HepG2 (cell line): ENCODE measurements at regions not wholly inside any gene's neighbourhood (a gene's known extent, or its start where the extent isn't known, plus 50 kb on each side); places are given as distances from the start of the nearest gene placed in this dataset.

ENCODE experiments used
- ATAC-seq: fragments of 200-7000 bp; cut with Tn5 transposase; 3 replicates; pipeline ENCODE4 v1.9.1; 2020; ENCODE audit warnings: mild to moderate bottlenecking, moderate library complexity
- BruUV-seq: library from RNA; stranded (reverse); fragments of 400-500 nt; replicated peaks from 2 replicates; lab custom pipeline; 2021; lab: Mats Ljungman, UMichigan
- CTCF ChIA-PET: fragments of 300-600 bp; formaldehyde crosslinking; extraction: SDS; loops from one replicate; lab custom pipeline; 2021; ENCODE audit warnings: low total read pairs, inconsistent platforms, low intra/inter-chr PET ratio; lab: Yijun Ruan, JAX
- POLR2A ChIA-PET: fragments of 350-600 bp; sonication (Branson Sonifier 250); formaldehyde crosslinking; loops from one replicate; lab custom pipeline; 2020; ENCODE audit warnings: antibody characterized with exemption, inconsistent platforms; lab: Yijun Ruan, JAX
- DNase-seq: peaks from one replicate; pipeline ENCODE4 v3.0.0-alpha.2; 2015; ENCODE audit warnings: low spot score
- FAIRE-seq: peaks from 3 replicates; lab custom pipeline; 2011; peaks lifted over from hg19 to GRCh38; lab: Jason Lieb, UNC
- H2AFZ ChIP-seq: one replicate; pipeline ENCODE4 v1.6.1; 2011; ENCODE audit warnings: low read length, inconsistent platforms
- H3K27ac ChIP-seq: fragments of 300-600 bp; 3 replicates; pipeline ENCODE4 v1.8.0; 2011; ENCODE audit warnings: mixed run types, mild to moderate bottlenecking, mixed read lengths, low read length, inconsistent platforms; ENCODE audit not compliant: insufficient read depth; ENCODE audit errors: extremely low read length
- H3K27me3 ChIP-seq, 2 experiments: fragments of 200-600 bp in 1 of 2; 2 replicates in 1 of 2; 3 replicates in 1 of 2; pipeline versions ENCODE4 v1.6.0 to v1.8.0; 2011; ENCODE audit warnings: low read length in 2 of 2, mild to moderate bottlenecking in 2 of 2, moderate library complexity in 2 of 2, inconsistent platforms in 1 of 2; ENCODE audit not compliant: insufficient read depth in 2 of 2, control insufficient read depth in 1 of 2
- H3K36me3 ChIP-seq, 2 experiments: fragments of 200-600 bp in 1 of 2; replicated peaks in 1 of 2; 2 replicates in 1 of 2; 3 replicates in 1 of 2; pipeline versions ENCODE4 v1.5.1 to v1.8.0; 2011; ENCODE audit warnings: low read length in 2 of 2, inconsistent platforms in 1 of 2; ENCODE audit not compliant: insufficient read depth in 2 of 2, control insufficient read depth in 1 of 2
- H3K4me1 ChIP-seq: 2 replicates; pipeline ENCODE4 v1.5.1; 2012; ENCODE audit warnings: low read length, inconsistent platforms; ENCODE audit not compliant: insufficient read depth
- H3K4me2 ChIP-seq: 2 replicates; pipeline ENCODE4 v1.6.0; 2011; ENCODE audit warnings: low read depth, low read length, inconsistent platforms
- H3K4me3 ChIP-seq, 3 experiments: fragments of 200-600 bp in 1 of 3; sonication (generic), shearing (Covaris generic) in 1 of 3; replicated peaks in 1 of 3; 2 replicates each; pipeline ENCODE4 v1.5.1; 2011 to 2016; ENCODE audit warnings: low read length in 3 of 3, inconsistent platforms in 2 of 3, low read depth in 2 of 3, mild to moderate bottlenecking in 2 of 3, control low read depth in 1 of 3, mixed read lengths in 1 of 3; ENCODE audit not compliant: insufficient read depth in 1 of 3
- H3K79me2 ChIP-seq: one replicate; pipeline ENCODE4 v1.6.1; 2011; ENCODE audit warnings: low read length, inconsistent platforms; ENCODE audit not compliant: insufficient read depth
- H3K9ac ChIP-seq: 2 replicates; pipeline ENCODE4 v1.6.0; 2011; ENCODE audit warnings: mild to moderate bottlenecking, low read depth, low read length, inconsistent platforms; ENCODE audit not compliant: insufficient read depth
- H3K9me3 ChIP-seq: 2 replicates; pipeline ENCODE4 v1.5.1; 2012; ENCODE audit warnings: mild to moderate bottlenecking, low read length
- H4K20me1 ChIP-seq: 2 replicates; pipeline ENCODE4 v1.6.0; 2011; ENCODE audit warnings: inconsistent platforms, mild to moderate bottlenecking, low read length, moderate library complexity; ENCODE audit not compliant: insufficient read depth
- ARNT2 ChIP-seq: sonication (generic); formaldehyde crosslinking; IDR thresholded peaks from 2 replicates; pipeline ENCODE4 v1.8.0; 2022; ENCODE audit warnings: mild to moderate bottlenecking, low read depth, missing genetic modification reagents, moderate library complexity
- MYNN ChIP-seq: sonication (generic); formaldehyde crosslinking; IDR thresholded peaks from 2 replicates; pipeline ENCODE4 v1.4.0; 2020; ENCODE audit warnings: mild to moderate bottlenecking, low read depth, missing genetic modification reagents
- PCBP2 ChIP-seq: fragments of 200-400 bp; formaldehyde crosslinking; optimal IDR thresholded peaks from 2 replicates; pipeline ENCODE3; 2018; ENCODE audit warnings: low read length, low read depth; ENCODE audit not compliant: poor library complexity, severe bottlenecking
- RFXANK ChIP-seq: IDR thresholded peaks from 2 replicates; pipeline ENCODE4 v1.6.1; 2016
- RFXAP ChIP-seq: sonication (generic); formaldehyde crosslinking; IDR thresholded peaks from 2 replicates; pipeline ENCODE4 v1.4.0; 2020; ENCODE audit warnings: missing genetic modification reagents, borderline replicate concordance
- WIZ ChIP-seq: sonication (generic); formaldehyde crosslinking; IDR thresholded peaks from 2 replicates; pipeline ENCODE4 v1.5.1; 2020; ENCODE audit warnings: mild to moderate bottlenecking, missing genetic modification reagents
- ZFAT ChIP-seq: sonication (generic); formaldehyde crosslinking; conservative IDR thresholded peaks from 2 replicates; pipeline ENCODE4 v1.8.1; 2023; ENCODE audit warnings: missing genetic modification reagents, inconsistent platforms
- ZFP37 ChIP-seq: sonication (generic); formaldehyde crosslinking; IDR thresholded peaks from 2 replicates; pipeline ENCODE4 v1.4.0; 2020; ENCODE audit warnings: missing genetic modification reagents, borderline replicate concordance
- ZFY ChIP-seq: sonication (generic); formaldehyde crosslinking; IDR thresholded peaks from 2 replicates; pipeline ENCODE4 v1.4.0; 2020; ENCODE audit warnings: missing genetic modification reagents
- ZNF263 ChIP-seq: sonication (generic); formaldehyde crosslinking; IDR thresholded peaks from 2 replicates; pipeline ENCODE4 v1.4.0; 2020; ENCODE audit warnings: missing genetic modification reagents
- ZNF326 ChIP-seq: sonication (generic); formaldehyde crosslinking; IDR thresholded peaks from 2 replicates; pipeline ENCODE4 v1.4.0; 2020; ENCODE audit warnings: missing genetic modification reagents, borderline replicate concordance
- ZNF607 ChIP-seq: sonication (generic); formaldehyde crosslinking; IDR thresholded peaks from 2 replicates; pipeline ENCODE4 v1.5.1; 2020; ENCODE audit warnings: missing genetic modification reagents, mild to moderate bottlenecking, borderline replicate concordance
- ZNF629 ChIP-seq: sonication (generic); formaldehyde crosslinking; conservative IDR thresholded peaks from 2 replicates; pipeline ENCODE4 v1.5.0; 2020; ENCODE audit warnings: missing genetic modification reagents
- ZNF687 ChIP-seq: sonication (generic); formaldehyde crosslinking; IDR thresholded peaks from 2 replicates; pipeline ENCODE4 v1.5.1; 2020; ENCODE audit warnings: mild to moderate bottlenecking, missing genetic modification reagents, moderate library complexity
- ZNF770 ChIP-seq: sonication (generic); formaldehyde crosslinking; IDR thresholded peaks from 2 replicates; pipeline ENCODE4 v1.5.0; 2020; ENCODE audit warnings: mild to moderate bottlenecking, missing genetic modification reagents
- WGBS: methylation state at CpG from one replicate; pipeline ENCODE4 v1.1.6; 2017; ENCODE audit warnings: low lambda C conversion rate; 5-methylcytosine and 5-hydroxymethylcytosine counted together
- in situ Hi-C: cut with HindIII; loops from 2 replicates; pipeline ENCODE4 v1.10.0; 2017; ENCODE audit warnings: low pct_unique_long_range_greater_than_20kb; ENCODE audit not compliant: extremely low pct_ligation_motif_present
- intact Hi-C: fragments of 100-400 bp; cut with micrococcal nuclease; formaldehyde crosslinking; loops from one replicate; pipeline ENCODE4 v1.10.0; 2022; ENCODE audit not compliant: unreplicated experiment

GRCh38 chr6:155611742-155612141 lies 156.1 kb upstream of the NOX3 start:
- no peak for FAIRE-seq
- intact Hi-C loops = no loop called here
- ATAC-seq = no peak
- H3K4me2 ChIP-seq = no peak overlapping the region
- H2AFZ ChIP-seq = no peak overlapping the region
- ChIA-PET POLR2A (no interaction called here), CTCF (no interaction called here)
- no peak overlapping the region for H3K9ac ChIP-seq
- H3K36me3 ChIP-seq = no peaks in the 10 kb centered on the region
- DNase-seq = no peak
- no peaks in the 10 kb centered on the region for H3K79me2 ChIP-seq
- no peaks in the 10 kb centered on the region for H3K27me3 ChIP-seq
- no peak for TF ChIP-seq ARNT2 (CRISPR knock-in tag)
- 2% methylated on average over 1 of the region's 1 CpG for WGBS
- BruUV-seq = no TSS peak
- H3K4me3 ChIP-seq = no peak overlapping the region
- no peak overlapping the region for H3K27ac ChIP-seq
- in situ Hi-C loops = no loop called here
- H3K9me3 ChIP-seq = peaks cover 19% of the 10 kb centered on the region
- no peaks in the 10 kb centered on the region for H4K20me1 ChIP-seq
- 0 out of 2 replicates have a peak, but pooled peaks cover 6% of the 10 kb centered on the region for H3K4me1 ChIP-seq

- CTCF ChIA-PET = no interaction called here
- intact Hi-C loops = no loop called here
- in situ Hi-C loops = no loop called here
- POLR2A ChIA-PET = no interaction called here
- no peaks in the 10 kb centered on the region for H3K36me3 ChIP-seq
- no peaks in the 10 kb centered on the region for H3K9me3 ChIP-seq
- H3K4me1 ChIP-seq = no peaks in the 10 kb centered on the region
- no peaks in the 10 kb centered on the region for H3K27me3 ChIP-seq
- H4K20me1 ChIP-seq = no peaks in the 10 kb centered on the region
- H3K9ac ChIP-seq = no peak overlapping the region
- 1% methylated on average over 3 of the region's 3 CpGs for WGBS
- BruUV-seq = no TSS peak
- H3K4me3 ChIP-seq = no peak overlapping the region
- H3K27ac ChIP-seq = no peak overlapping the region
- no peaks in the 10 kb centered on the region for H3K79me2 ChIP-seq
- FAIRE-seq (no peak), DNase-seq (no peak), ATAC-seq (no peak)
- no peak overlapping the region for H2AFZ ChIP-seq
- H3K4me2 ChIP-seq = no peak overlapping the region
- no peak for TF ChIP-seq RFXAP (CRISPR knock-in tag)
- TF ChIP-seq ZNF607 = no peak
- TF ChIP-seq ZNF770 (CRISPR knock-in tag) = no peak
- no peak for TF ChIP-seq RFXANK (CRISPR knock-in tag)
- no peak for TF ChIP-seq ZNF687 (CRISPR knock-in tag)
- TF ChIP-seq ZFP37 = no peak
- no peak for TF ChIP-seq PCBP2
- TF ChIP-seq ZFAT = no peak
- TF ChIP-seq ZFY (CRISPR knock-in tag) = no peak
- TF ChIP-seq ZNF629 (CRISPR knock-in tag) = no peak
- no peak for TF ChIP-seq MYNN
- TF ChIP-seq WIZ (CRISPR knock-in tag) = no peak
- no peak for TF ChIP-seq ZNF263 (CRISPR knock-in tag)
- no peak for TF ChIP-seq ZNF326 (CRISPR knock-in tag)
Observed at GRCh38 chr6:155604991-155605390, 149.4 kb upstream of the NOX3 start.
